Sciatic nerve (tissue), 2 donors: ENCODE measurements at regions not wholly inside any gene's neighbourhood (a gene's known extent, or its start where the extent isn't known, plus 50 kb on each side); places are given as distances from the start of the nearest gene placed in this dataset.

Experiments used
- ATAC-seq: fragments of 200-7000 bp; cut with Tn5 transposase; one replicate; pipeline ENCODE4 v1.9.1; 2020; ENCODE audit warnings: mild to moderate bottlenecking, moderate library complexity
- DNase-seq: peaks from one replicate; pipeline ENCODE4 v3.0.0-alpha.2; 2020; ENCODE audit warnings: low spot score
- intact Hi-C: fragments of 100-400 bp; cut with DNase I; formaldehyde crosslinking; loops from one replicate; pipeline ENCODE4 v1.14.2; 2022
- donor health status: DM: no; HTN: no; CAD: no.
- donor health status: DM: no; HTN: no; CAD: no.

GRCh38 chr12:18207266-18207665, 54.1 kb upstream of the PIK3C2G start:
- DNase-seq (no peak), ATAC-seq (no peak)
- intact Hi-C loops, result no loop called here

DNA sequence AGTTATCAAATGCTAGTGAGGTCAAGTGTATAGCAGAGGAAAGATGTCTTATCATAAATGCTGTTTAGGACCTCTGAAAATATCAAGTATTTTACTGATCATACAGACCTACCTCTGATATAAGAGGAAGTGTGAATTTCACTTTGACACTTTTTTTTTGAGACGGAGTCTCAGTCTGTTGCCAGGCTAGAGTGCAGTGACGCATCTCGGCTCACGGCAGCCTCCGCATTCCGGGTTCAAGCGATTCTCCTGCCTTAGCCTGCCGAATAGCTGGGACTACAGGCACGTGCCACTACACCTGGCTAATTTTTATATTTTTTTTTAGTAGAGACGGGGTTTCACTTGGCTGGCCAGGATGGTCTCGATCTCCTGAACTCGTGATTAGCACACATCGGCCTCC, 55.1 kb upstream of the PIK3C2G start:
- intact Hi-C loops, result no loop called here
- ATAC-seq (no peak), DNase-seq (no peak)

DNA sequence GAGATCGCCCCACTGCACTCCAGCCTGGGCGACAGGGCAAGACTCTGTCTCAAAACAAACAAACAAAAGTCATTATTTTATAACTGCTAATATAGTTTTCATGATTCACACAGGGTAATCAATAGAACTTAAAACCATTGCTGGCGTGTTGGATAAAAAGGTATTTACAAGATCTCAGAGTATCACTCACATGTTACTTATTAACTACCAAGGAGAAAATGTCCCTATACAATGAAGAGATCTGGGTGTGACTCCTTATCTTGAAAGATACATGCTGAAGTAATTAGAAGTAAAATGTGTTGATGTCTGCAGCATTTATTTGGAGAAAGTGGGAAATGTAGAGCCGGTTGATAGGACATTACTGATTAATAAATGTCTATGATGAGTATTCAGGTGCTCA, 57.3 kb upstream of the PIK3C2G start:
- no peak for ATAC-seq
- no peak for DNase-seq
- intact Hi-C loops, result no loop called here

GRCh38 chr12:18192119-18192518, 69.2 kb upstream of the PIK3C2G start:
- DNase-seq, result no peak
- intact Hi-C loops, result no loop called here
- no peak for ATAC-seq

- intact Hi-C loops, result no loop called here
- ATAC-seq (no peak), DNase-seq (no peak)
These were observed 78.2 kb upstream of the PIK3C2G start for GRCh38 chr12:18183141-18183540.

DNA sequence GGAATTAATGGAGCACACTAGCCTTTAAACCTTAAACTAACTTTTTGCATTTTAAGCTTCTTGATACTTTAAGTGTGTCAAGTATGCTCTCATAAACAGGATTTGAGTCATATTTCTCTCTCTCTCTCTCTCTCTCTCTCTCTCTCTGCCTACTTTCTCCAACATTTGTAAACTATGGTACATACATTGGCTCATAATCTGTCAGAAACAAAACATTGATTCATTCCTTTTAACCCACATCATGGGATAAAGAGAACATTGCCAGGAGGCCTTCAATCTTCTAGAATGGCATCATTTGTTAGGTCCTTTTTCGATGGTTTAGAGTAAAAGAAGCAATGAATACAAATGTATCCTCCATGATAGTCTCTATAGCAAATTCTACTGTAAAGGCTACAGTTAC, 81.6 kb upstream of the RERGL start:
- no peak for ATAC-seq
- intact Hi-C loops, result no loop called here

DNA sequence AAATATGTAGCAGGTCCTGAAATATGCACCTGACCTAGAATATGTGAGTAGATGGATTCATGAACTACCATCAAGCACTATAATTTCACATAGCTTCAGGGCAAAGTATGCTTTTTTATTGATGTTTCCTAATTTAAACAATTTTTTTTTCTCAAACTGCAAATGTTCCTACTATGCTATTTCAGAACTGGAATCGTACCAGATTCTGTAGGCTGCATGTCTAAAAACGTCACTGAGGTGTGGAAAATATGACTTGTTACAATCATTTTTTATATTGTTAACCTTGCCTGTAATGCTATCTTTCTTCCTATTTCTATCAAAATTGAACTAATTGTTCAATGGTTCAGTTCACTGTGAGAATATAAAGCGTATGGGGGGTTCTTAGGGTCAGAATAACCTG, 78.0 kb upstream of the RERGL start:
- no peak for ATAC-seq
- no peak for DNase-seq
- intact Hi-C loops, result no loop called here

More for the DNA sequence above, 81.6 kb upstream of the RERGL start:
- DNase-seq, result no peak

DNA sequence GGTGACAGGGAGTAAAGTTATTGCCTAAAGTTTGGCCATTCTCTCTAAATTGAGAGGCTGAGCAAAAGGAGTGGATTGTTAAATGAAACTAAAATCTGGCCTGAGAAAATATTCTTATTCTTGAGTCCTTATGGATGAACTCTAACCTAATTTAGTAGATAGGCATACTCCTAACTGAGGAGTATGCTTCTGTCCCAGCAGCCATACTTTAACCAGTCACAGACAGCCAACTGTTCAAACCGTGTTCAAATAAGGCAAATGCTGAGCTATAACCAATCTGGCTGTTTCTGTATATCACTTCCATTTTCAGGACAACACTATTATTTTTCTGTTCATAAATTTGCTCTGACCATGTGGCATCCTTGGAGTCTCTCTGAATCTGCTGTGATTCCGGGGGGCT, 75.9 kb upstream of the RERGL start:
- intact Hi-C loops, result no loop called here
- ATAC-seq (no peak), DNase-seq (no peak)

DNA sequence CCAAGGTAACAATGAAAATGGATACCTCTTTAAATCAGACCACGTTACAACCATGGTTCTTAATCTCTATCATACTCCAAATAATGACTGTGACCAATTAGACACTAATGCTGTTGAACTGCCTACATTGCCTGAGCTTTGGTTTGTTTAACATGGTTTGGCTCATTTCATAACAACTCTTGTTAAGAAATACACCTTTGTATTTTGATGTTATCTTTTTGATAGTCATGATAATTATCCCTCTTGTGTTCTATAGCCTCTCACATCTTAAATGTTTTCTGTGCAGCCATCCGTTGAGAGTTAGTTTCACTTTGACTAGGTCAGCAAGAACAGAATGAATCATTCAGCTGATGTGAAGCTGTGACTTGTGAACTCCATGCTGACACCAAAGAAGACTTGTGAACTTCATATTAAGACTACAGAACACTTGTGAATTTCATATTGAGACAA, 75.5 kb upstream of the RERGL start:
- intact Hi-C loops, result no loop called here
- ATAC-seq, result peak; percentile 60
- DNase-seq, result no peak

DNA sequence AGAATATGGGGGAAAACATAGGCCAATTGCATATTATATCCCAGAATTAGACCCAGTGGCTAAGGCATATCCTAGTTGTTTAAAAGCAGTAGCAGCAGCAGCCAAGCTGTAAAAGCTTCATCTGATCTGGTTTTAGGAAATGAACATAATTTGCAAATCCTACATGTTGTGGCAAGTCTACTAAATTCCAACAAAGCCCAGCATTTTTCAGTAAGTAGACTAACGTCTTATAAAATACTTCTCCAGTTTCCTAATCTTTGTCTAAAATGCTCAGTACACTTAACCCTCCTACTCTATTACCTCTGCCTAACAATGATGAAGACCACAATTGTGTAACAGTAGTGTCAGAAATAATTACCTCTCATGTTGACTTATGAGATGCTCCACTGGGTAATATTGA, 70.9 kb upstream of the RERGL start:
- no peak for ATAC-seq
- DNase-seq, result no peak
- intact Hi-C loops, result no loop called here

DNA sequence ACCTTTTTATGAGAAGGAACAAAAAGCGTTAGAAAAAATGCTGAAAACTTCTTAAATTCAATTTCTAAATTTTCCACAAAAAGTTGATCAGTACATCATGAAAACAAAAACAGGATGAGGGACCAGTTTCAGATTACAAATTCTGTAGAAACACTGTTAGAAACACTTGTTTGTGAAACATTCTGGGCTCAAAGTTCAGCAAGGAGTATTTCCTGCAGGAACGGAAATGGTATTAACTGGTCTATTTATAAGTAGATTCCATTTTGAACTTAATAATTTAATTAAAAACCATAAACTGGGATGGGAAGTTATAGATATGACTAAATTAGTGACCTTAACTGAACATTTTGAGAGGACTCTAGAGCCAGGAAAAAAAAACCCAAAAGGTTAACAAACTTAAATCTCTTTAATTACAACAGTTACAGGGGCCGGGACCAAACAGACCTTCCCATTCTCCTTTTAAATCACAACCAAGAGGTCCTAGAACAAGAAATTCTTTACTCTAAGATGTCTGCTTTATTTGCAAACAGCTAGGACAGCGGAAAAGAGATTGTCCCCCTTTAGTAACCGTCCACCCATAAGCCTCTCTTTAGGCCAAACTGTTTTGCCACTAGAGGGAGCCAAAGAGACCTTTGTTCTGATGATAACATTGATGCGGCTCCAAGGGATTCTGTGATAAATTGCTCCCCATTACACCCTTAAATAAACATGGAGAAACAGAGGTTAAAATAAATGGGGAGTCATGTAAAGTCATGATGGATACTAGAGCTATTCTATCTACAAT, 69.0 kb upstream of the RERGL start:
- intact Hi-C loops, result no loop called here
- ATAC-seq (no peak), DNase-seq (no peak)

DNA sequence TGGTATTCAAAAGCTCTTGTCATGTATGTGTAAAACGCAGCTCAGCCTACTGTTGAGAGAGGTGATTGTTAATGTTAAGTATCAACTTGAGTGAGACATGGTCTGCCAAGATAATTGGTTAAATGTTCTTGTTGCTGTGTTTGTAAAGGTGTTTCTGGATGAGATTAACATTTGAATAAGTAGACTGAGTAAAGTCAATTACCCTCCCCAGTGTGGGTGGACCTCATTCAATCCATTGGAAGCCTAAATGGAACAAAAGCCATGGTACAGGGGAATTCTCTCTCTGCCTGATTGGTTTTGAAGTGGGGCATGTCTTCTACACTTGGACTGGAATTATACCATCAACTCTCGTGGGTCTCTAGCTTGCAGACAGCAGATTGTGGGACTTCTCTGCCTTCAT, 63.8 kb upstream of the RERGL start:
- intact Hi-C loops, result no loop called here
- ATAC-seq, result no peak
- no peak for DNase-seq

DNA sequence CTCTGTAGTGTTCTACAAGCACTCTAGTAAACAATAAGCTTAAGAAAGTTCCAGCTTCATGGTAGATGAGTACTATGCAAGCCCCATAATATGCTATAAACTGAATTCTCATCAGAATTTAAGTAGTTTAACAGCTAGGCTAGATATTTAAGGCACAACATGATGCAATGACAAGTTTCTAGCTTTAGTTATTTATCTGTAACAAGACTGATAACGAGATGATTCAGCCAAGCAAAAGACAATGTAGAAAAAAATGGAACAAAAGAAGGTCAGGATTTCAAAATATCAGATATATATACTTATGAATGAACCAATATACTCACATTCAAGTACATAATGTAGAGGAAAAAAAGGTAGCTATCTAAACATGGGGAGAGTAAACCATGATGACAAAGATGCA, 61.0 kb upstream of the RERGL start:
- intact Hi-C loops, result no loop called here
- no peak for ATAC-seq
- DNase-seq, result no peak

DNA sequence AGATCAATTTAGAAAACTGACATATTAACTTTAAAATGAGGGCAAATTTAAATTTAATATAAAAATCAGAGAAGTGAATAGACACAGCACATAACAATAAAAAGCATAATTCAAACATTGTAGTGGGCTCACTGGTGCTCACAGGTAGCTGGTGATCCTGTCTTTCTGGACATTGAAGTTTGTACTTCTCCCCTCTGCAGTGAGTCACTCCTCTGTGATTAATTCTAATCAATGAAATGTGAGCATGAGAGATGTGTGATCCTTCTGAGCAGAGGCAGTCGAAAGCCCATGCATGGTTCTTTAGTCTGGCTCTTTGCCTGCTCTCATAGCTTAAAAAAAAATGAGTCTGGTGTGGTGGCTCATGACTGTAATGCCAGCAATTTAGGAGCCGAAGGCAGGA, 59.0 kb upstream of the RERGL start:
- intact Hi-C loops, result no loop called here
- ATAC-seq (no peak), DNase-seq (no peak)

- DNase-seq (no peak), ATAC-seq (no peak)
- intact Hi-C loops, result no loop called here
These were observed 56.4 kb upstream of the RERGL start for GRCh38 chr12:18146363-18146762.

- no peak for ATAC-seq
- intact Hi-C loops, result no loop called here
- DNase-seq, result no peak
These were observed 55.9 kb upstream of the RERGL start for GRCh38 chr12:18145924-18146323.

GRCh38 chr12:18141048-18141982, 51.3 kb upstream of the RERGL start:
- peak; percentile 24 for ATAC-seq

GRCh38 chr12:18139989-18140596, 50.1 kb upstream of the RERGL start:
- DNase-seq (no peak), ATAC-seq (no peak)
- intact Hi-C loops, result no loop called here

More at GRCh38 chr12:18141048-18141982, 51.3 kb upstream of the RERGL start:
- intact Hi-C loops, result no loop called here
- DNase-seq, result no peak
